ENCODE measurements at regions not wholly inside any gene's neighbourhood (a gene's known extent, or its start where the extent isn't known, plus 50 kb on each side); places are given as distances from the start of the nearest gene placed in this dataset.

- TF ChIP-seq CTCF (IDR thresholded peaks at IDR 0.05; ENCODE audit: insufficient read depth, low read length) (no peak), REST (IDR thresholded peaks at IDR 0.05; ENCODE audit: insufficient replicate concordance, low read depth) (no peak)
Observed at GRCh38 chr7:131955679-131956078, 399.3 kb upstream of the PODXL start.
